NB4 (cell line): ENCODE measurements at regions not wholly inside any gene's neighbourhood (a gene's known extent, or its start where the extent isn't known, plus 50 kb on each side); places are given as distances from the start of the nearest gene placed in this dataset.

ENCODE experiments used
- CTCF ChIP-seq: IDR thresholded peaks from one replicate; pipeline ENCODE4 v1.5.1; 2012; ENCODE audit warnings: low read depth, low read length
- MAX ChIP-seq: IDR thresholded peaks from 2 replicates; pipeline ENCODE4 v1.6.1; 2011; ENCODE audit warnings: low read depth, low read length
- MYC ChIP-seq: IDR thresholded peaks from 2 replicates; pipeline ENCODE4 v1.6.1; 2011; ENCODE audit warnings: low read depth, low read length
- POLR2A ChIP-seq: IDR thresholded peaks from 2 replicates; pipeline ENCODE4 v1.6.1; 2011; ENCODE audit warnings: mild to moderate bottlenecking; ENCODE audit not compliant: insufficient read length; ENCODE audit errors: extremely low read depth

GRCh38 chr2:71949537-71949798 lies 198.2 kb downstream of the CYP26B1 start:
- TF ChIP-seq CTCF (no peak), POLR2A (no peak), MAX (no peak), MYC (no peak)
